DOHH2 (cell line): ENCODE measurements at regions not wholly inside any gene's neighbourhood (a gene's known extent, or its start where the extent isn't known, plus 50 kb on each side); places are given as distances from the start of the nearest gene placed in this dataset.
"Not testable (repeated sequence)": the region's sequence is repeated elsewhere in the genome, so short reads cannot be mapped to it uniquely, and the experiment has no call there.

Experiments used
- H3F3A ChIP-seq: fragments of 200-600 bp; sonication (generic), shearing (Covaris generic); 2 replicates; pipeline ENCODE4 v1.6.0; 2016; ENCODE audit warnings: antibody characterized with exemption, mild to moderate bottlenecking; ENCODE audit not compliant: control insufficient read depth, insufficient read depth
- H3K27ac ChIP-seq: fragments of 200-600 bp; sonication (generic); 2 replicates; pipeline ENCODE4 v1.5.1; 2014; ENCODE audit warnings: low read depth, mild to moderate bottlenecking, low read length, moderate library complexity
- H3K27me3 ChIP-seq: fragments of 200-600 bp; sonication (generic); 2 replicates; pipeline ENCODE4 v1.6.1; 2014; ENCODE audit warnings: mild to moderate bottlenecking, low read length, mixed read lengths; ENCODE audit not compliant: control insufficient read depth
- H3K36me3 ChIP-seq: fragments of 200-600 bp; sonication (generic); 2 replicates; pipeline ENCODE4 v1.6.1; 2014; ENCODE audit warnings: mild to moderate bottlenecking, low read length, moderate library complexity, mixed read lengths; ENCODE audit not compliant: control insufficient read depth
- H3K4me1 ChIP-seq: fragments of 200-600 bp; sonication (generic); 2 replicates; pipeline ENCODE4 v1.6.1; 2014; ENCODE audit warnings: mild to moderate bottlenecking, low read length, mixed read lengths; ENCODE audit not compliant: control insufficient read depth
- H3K4me2 ChIP-seq: fragments of 200-600 bp; sonication (generic); 2 replicates; pipeline ENCODE4 v1.6.0; 2014; ENCODE audit warnings: mild to moderate bottlenecking, low read length, moderate library complexity
- H3K4me3 ChIP-seq: fragments of 200-600 bp; sonication (generic); 2 replicates; pipeline ENCODE4 v1.5.1; 2014; ENCODE audit warnings: mild to moderate bottlenecking, low read length, mixed read lengths
- H3K79me2 ChIP-seq: fragments of 200-600 bp; sonication (generic); 2 replicates; pipeline ENCODE4 v1.6.1; 2014; ENCODE audit warnings: mild to moderate bottlenecking, low read length, mixed read lengths; ENCODE audit not compliant: control insufficient read depth
- H3K9me2 ChIP-seq: fragments of 200-600 bp; sonication (generic); replicated peaks from 2 replicates; pipeline ENCODE4 v1.6.1; 2014; ENCODE audit warnings: mild to moderate bottlenecking, low read length, mixed read lengths; ENCODE audit not compliant: control insufficient read depth
- H3K9me3 ChIP-seq: fragments of 200-600 bp; sonication (generic); 2 replicates; pipeline ENCODE4 v1.6.1; 2014; ENCODE audit warnings: antibody characterized with exemption, low read length, mixed read lengths; ENCODE audit not compliant: control insufficient read depth, insufficient read depth
- H4K20me1 ChIP-seq: fragments of 200-600 bp; sonication (generic); 2 replicates; pipeline ENCODE4 v1.6.0; 2014; ENCODE audit warnings: low read depth, mild to moderate bottlenecking, antibody characterized with exemption, low read length, moderate library complexity; ENCODE audit not compliant: control insufficient read depth, insufficient read depth
- CTCF ChIP-seq: fragments of 200-600 bp; sonication (generic); IDR thresholded peaks from one replicate; pipeline ENCODE4 v1.5.1; 2014; ENCODE audit warnings: antibody characterized with exemption, mild to moderate bottlenecking, low read depth, low read length; ENCODE audit not compliant: poor library complexity, severe bottlenecking
- EZH2phosphoT487 ChIP-seq: fragments of 200-600 bp; sonication (generic); IDR thresholded peaks from 2 replicates; pipeline ENCODE4 v1.6.1; 2017; ENCODE audit warnings: borderline replicate concordance, mild to moderate bottlenecking, antibody characterized with exemption, low read length, moderate library complexity, mixed read lengths

DNA sequence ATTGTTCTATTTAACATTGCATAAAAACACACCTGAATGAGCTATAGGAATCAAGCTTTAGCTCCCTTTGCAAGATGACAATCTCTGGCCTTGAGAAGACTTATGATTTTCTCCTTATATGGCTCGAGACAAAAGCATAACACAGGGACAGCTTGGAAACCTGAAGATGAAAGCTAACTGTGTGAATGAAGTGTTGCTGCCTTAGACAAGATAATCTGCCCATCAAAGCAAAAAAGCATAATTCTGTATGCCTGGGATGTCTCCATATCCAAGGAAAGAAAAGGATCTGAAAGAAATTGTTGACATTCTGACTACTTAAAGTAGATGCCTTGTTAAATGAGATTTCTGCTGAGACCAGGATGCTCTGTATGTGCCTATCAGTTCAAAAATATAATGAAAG is 526.7 kb upstream of the TOM1L1 start:
- Histone ChIP-seq H3F3A (no peaks in the 10 kb centered on the region), H3K27ac (no peak overlapping the region), H3K79me2 (no peaks in the 10 kb centered on the region), H3K9me3 (0 out of 2 replicates have a peak, but pooled peaks cover 6% of the 10 kb centered on the region), H3K4me2 (no peak overlapping the region), H3K9me2 (no peaks in the 10 kb centered on the region), H3K36me3 (no peaks in the 10 kb centered on the region), H3K4me3 (no peak overlapping the region), H3K27me3 (no peaks in the 10 kb centered on the region), H4K20me1 (no peaks in the 10 kb centered on the region), H3K4me1 (no peaks in the 10 kb centered on the region)
- TF ChIP-seq CTCF (no peak), EZH2phosphoT487 (no peak)

- H3K4me3 ChIP-seq, H3K9me3 ChIP-seq, H3K27ac ChIP-seq, H3K36me3 ChIP-seq, H3K79me2 ChIP-seq, H4K20me1 ChIP-seq, H3K4me2 ChIP-seq, H3K4me1 ChIP-seq, H3F3A ChIP-seq, H3K27me3 ChIP-seq, H3K9me2 ChIP-seq: not testable (repeated sequence)
Measured at GRCh38 chr17:54376409-54376808, 524.2 kb upstream of the TOM1L1 start.

GRCh38 chr17:54381482-54381881 is 519.2 kb upstream of the TOM1L1 start:
- Histone ChIP-seq H3K79me2 (no peaks in the 10 kb centered on the region), H3K4me3 (no peak overlapping the region), H4K20me1 (no peaks in the 10 kb centered on the region), H3K9me3 (no peaks in the 10 kb centered on the region), H3K9me2 (no peaks in the 10 kb centered on the region), H3K27ac (no peak overlapping the region), H3K36me3 (no peaks in the 10 kb centered on the region), H3F3A (no peaks in the 10 kb centered on the region), H3K27me3 (no peaks in the 10 kb centered on the region), H3K4me1 (no peaks in the 10 kb centered on the region), H3K4me2 (no peak overlapping the region)
- no peak for TF ChIP-seq EZH2phosphoT487
- no peak for TF ChIP-seq CTCF

DNA sequence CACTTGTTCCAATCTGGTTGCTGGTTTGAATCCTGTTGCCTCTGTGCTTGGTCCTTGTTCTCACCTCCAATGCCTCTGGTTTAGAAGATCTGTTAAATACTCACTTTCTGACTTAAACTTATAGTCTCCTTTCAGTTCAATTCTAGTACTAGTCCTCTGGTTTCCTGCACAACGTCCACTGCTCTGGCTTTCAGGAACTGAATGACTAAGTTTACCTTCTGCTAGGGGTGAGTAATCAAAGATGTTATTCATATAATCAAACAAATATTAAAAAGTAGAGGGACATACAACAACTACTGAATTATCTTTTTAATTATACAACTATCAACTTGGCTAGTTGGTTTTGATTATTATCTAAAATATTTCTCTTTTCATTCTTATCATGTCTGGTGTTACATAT is 496.4 kb upstream of the TOM1L1 start:
- Histone ChIP-seq H3K9me2 (no peaks in the 10 kb centered on the region), H3K27ac (no peak overlapping the region), H3K79me2 (no peaks in the 10 kb centered on the region), H4K20me1 (no peaks in the 10 kb centered on the region), H3K4me3 (no peak overlapping the region), H3F3A (no peaks in the 10 kb centered on the region), H3K27me3 (no peaks in the 10 kb centered on the region), H3K9me3 (no peaks in the 10 kb centered on the region), H3K36me3 (no peaks in the 10 kb centered on the region), H3K4me1 (no peaks in the 10 kb centered on the region), H3K4me2 (no peak overlapping the region)
- TF ChIP-seq EZH2phosphoT487 (no peak), CTCF (no peak)
